ENCODE measurements at regions not wholly inside any gene's neighbourhood (a gene's known extent, or its start where the extent isn't known, plus 50 kb on each side); places are given as distances from the start of the nearest gene placed in this dataset.

GRCh38 chr3:1010228-1010627 is 82.6 kb upstream of the CNTN6 start:
- H3K9me2 ChIP-seq (replicated peaks; ENCODE audit: insufficient read depth) = no peaks in the 10 kb centered on the region
- no peaks in the 10 kb centered on the region for H4K20me1 ChIP-seq (ENCODE audit: insufficient read depth, poor library complexity, severe bottlenecking)
- TF ChIP-seq CTCF (IDR thresholded peaks at IDR 0.05; ENCODE audit: poor library complexity) (no peak), EZH2 (IDR thresholded peaks at IDR 0.05; ENCODE audit: borderline replicate concordance) (no peak), EZH2phosphoT487 (IDR thresholded peaks at IDR 0.05; ENCODE audit: low read depth, severe bottlenecking, unreplicated experiment) (no peak)
- H3K4me2 ChIP-seq = no peak overlapping the region
- no peaks in the 10 kb centered on the region for H3K9me3 ChIP-seq (ENCODE audit: low read depth)
- no peaks in the 10 kb centered on the region for H3K36me3 ChIP-seq (replicated peaks; ENCODE audit: insufficient read depth, low read depth)
- H3K79me2 ChIP-seq = no peaks in the 10 kb centered on the region
- no peak overlapping the region for H3K4me3 ChIP-seq
- WGBS (ENCODE audit: low lambda C conversion rate, missing lambda C conversion rate) = 88% methylated on average over 1 of the region's 1 CpG
- H3K4me1 ChIP-seq (ENCODE audit: insufficient read depth) = no peaks in the 10 kb centered on the region
- H3K27ac ChIP-seq = no peak overlapping the region
- no peaks in the 10 kb centered on the region for H3K27me3 ChIP-seq
- no peak for DNase-seq (ENCODE audit: low spot score)
- no peak overlapping the region for H2AFZ ChIP-seq

- WGBS (ENCODE audit: low lambda C conversion rate, missing lambda C conversion rate) = 63% methylated on average over 2 of the region's 2 CpGs
- no peak overlapping the region for H3K27ac ChIP-seq
- H3K79me2 ChIP-seq = no peaks in the 10 kb centered on the region
- no peaks in the 10 kb centered on the region for H4K20me1 ChIP-seq (ENCODE audit: insufficient read depth, poor library complexity, severe bottlenecking)
- H3K9me2 ChIP-seq (replicated peaks; ENCODE audit: insufficient read depth) = no peaks in the 10 kb centered on the region
- no peaks in the 10 kb centered on the region for H3K4me1 ChIP-seq (ENCODE audit: insufficient read depth)
- H3K9me3 ChIP-seq (ENCODE audit: low read depth) = no peaks in the 10 kb centered on the region
- no peak overlapping the region for H3K4me3 ChIP-seq
- no peak overlapping the region for H2AFZ ChIP-seq
- no peaks in the 10 kb centered on the region for H3K36me3 ChIP-seq (replicated peaks; ENCODE audit: insufficient read depth, low read depth)
- H3K4me2 ChIP-seq = no peak overlapping the region
- no peaks in the 10 kb centered on the region for H3K27me3 ChIP-seq
- DNase-seq (ENCODE audit: low spot score) = no peak
- no peak for TF ChIP-seq EZH2 (IDR thresholded peaks at IDR 0.05; ENCODE audit: borderline replicate concordance)
These were observed 77.0 kb upstream of the CNTN6 start for GRCh38 chr3:1015826-1016225.

- H3K9me3 ChIP-seq (ENCODE audit: low read depth) = no peaks in the 10 kb centered on the region
- H2AFZ ChIP-seq = no peak overlapping the region
- H3K27me3 ChIP-seq = no peaks in the 10 kb centered on the region
- no peak for DNase-seq (ENCODE audit: low spot score)
- H3K79me2 ChIP-seq = no peaks in the 10 kb centered on the region
- no peaks in the 10 kb centered on the region for H3K9me2 ChIP-seq (replicated peaks; ENCODE audit: insufficient read depth)
- H3K4me2 ChIP-seq = no peak overlapping the region
- H3K36me3 ChIP-seq (replicated peaks; ENCODE audit: insufficient read depth, low read depth) = no peaks in the 10 kb centered on the region
- no peaks in the 10 kb centered on the region for H3K4me1 ChIP-seq (ENCODE audit: insufficient read depth)
- no peak overlapping the region for H3K4me3 ChIP-seq
- H4K20me1 ChIP-seq (ENCODE audit: insufficient read depth, poor library complexity, severe bottlenecking) = no peaks in the 10 kb centered on the region
- H3K27ac ChIP-seq = no peak overlapping the region
- TF ChIP-seq EZH2phosphoT487 (IDR thresholded peaks at IDR 0.05; ENCODE audit: low read depth, severe bottlenecking, unreplicated experiment) (no peak), CTCF (IDR thresholded peaks at IDR 0.05; ENCODE audit: poor library complexity) (no peak), EZH2 (IDR thresholded peaks at IDR 0.05; ENCODE audit: borderline replicate concordance) (no peak)
These were observed 75.0 kb upstream of the CNTN6 start for GRCh38 chr3:1017870-1018269.

GRCh38 chr3:1019157-1019556 is 73.7 kb upstream of the CNTN6 start:
- no peak for TF ChIP-seq CTCF (IDR thresholded peaks at IDR 0.05; ENCODE audit: poor library complexity)
- no peak for TF ChIP-seq EZH2 (IDR thresholded peaks at IDR 0.05; ENCODE audit: borderline replicate concordance)
- TF ChIP-seq EZH2phosphoT487 (IDR thresholded peaks at IDR 0.05; ENCODE audit: low read depth, severe bottlenecking, unreplicated experiment) = no peak
- H3K4me3 ChIP-seq = no peak overlapping the region
- H3K9me3 ChIP-seq (ENCODE audit: low read depth) = no peaks in the 10 kb centered on the region
- no peaks in the 10 kb centered on the region for H3K4me1 ChIP-seq (ENCODE audit: insufficient read depth)
- no peaks in the 10 kb centered on the region for H3K79me2 ChIP-seq
- no peak overlapping the region for H3K4me2 ChIP-seq
- no peaks in the 10 kb centered on the region for H3K9me2 ChIP-seq (replicated peaks; ENCODE audit: insufficient read depth)
- no peaks in the 10 kb centered on the region for H3K27me3 ChIP-seq
- H3K27ac ChIP-seq = no peak overlapping the region
- H3K36me3 ChIP-seq (replicated peaks; ENCODE audit: insufficient read depth, low read depth) = no peaks in the 10 kb centered on the region
- 69% methylated on average over 2 of the region's 2 CpGs for WGBS (ENCODE audit: low lambda C conversion rate, missing lambda C conversion rate)
- no peak for DNase-seq (ENCODE audit: low spot score)
- no peak overlapping the region for H2AFZ ChIP-seq
- H4K20me1 ChIP-seq (ENCODE audit: insufficient read depth, poor library complexity, severe bottlenecking) = no peaks in the 10 kb centered on the region
